AG04449 (cell line): ENCODE measurements at regions not wholly inside any gene's neighbourhood (a gene's known extent, or its start where the extent isn't known, plus 50 kb on each side); places are given as distances from the start of the nearest gene placed in this dataset.
A peak's percentile ranks its signal among the peaks of the same experiment; 100 is the strongest.
"Not testable (repeated sequence)": the region's sequence is repeated elsewhere in the genome, so short reads cannot be mapped to it uniquely, and the experiment has no call there.

ENCODE experiments used
- CTCF ChIA-PET: fragments of 350-600 bp; formaldehyde crosslinking; extraction: SDS; loops from one replicate; lab custom pipeline; 2021; ENCODE audit warnings: antibody characterized with exemption; lab: Yijun Ruan, JAX
- POLR2A ChIA-PET: fragments of 400-600, 350-600 bp; formaldehyde crosslinking; extraction: SDS; loops from one replicate; lab custom pipeline; 2020; ENCODE audit warnings: antibody characterized with exemption, inconsistent platforms; lab: Yijun Ruan, JAX
- DNase-seq: peaks from one replicate; pipeline ENCODE4 v3.0.0-alpha.2; 2010; ENCODE audit warnings: low read depth, low spot score
- H3K4me3 ChIP-seq: 2 replicates; pipeline ENCODE4 v1.5.1; 2011; ENCODE audit warnings: low read depth, mild to moderate bottlenecking, control low read depth, low read length
- TF ChIP-seq, protein P1 (sequence below): IDR thresholded peaks from one replicate; pipeline ENCODE4 v1.5.1; 2011; ENCODE audit warnings: mild to moderate bottlenecking, moderate library complexity, low read length, control low read depth, inconsistent platforms; ENCODE audit not compliant: insufficient read depth; ENCODE audit errors: missing control alignments

DNA sequence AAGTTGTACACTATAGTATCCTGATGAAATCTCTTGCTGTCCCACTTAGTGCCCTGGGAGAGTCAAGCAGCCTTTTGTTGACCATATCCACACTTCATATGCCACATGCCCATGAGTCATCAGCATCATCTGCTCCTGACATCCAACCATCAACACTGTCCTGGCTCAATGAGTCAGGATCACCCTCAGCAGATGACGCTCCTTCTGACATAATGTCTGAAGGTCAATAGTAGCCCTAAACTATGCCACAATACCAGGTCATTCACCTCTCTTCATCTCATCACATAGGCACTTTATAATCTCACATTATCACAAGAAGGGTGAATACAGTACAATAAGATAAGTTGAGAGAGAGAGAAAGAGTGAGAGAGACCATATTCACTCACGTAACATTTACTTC lies 369.0 kb upstream of the FAR2 start:
- CTCF ChIA-PET = no interaction called here
- POLR2A ChIA-PET = no interaction called here
- TF ChIP-seq, protein P1, sequence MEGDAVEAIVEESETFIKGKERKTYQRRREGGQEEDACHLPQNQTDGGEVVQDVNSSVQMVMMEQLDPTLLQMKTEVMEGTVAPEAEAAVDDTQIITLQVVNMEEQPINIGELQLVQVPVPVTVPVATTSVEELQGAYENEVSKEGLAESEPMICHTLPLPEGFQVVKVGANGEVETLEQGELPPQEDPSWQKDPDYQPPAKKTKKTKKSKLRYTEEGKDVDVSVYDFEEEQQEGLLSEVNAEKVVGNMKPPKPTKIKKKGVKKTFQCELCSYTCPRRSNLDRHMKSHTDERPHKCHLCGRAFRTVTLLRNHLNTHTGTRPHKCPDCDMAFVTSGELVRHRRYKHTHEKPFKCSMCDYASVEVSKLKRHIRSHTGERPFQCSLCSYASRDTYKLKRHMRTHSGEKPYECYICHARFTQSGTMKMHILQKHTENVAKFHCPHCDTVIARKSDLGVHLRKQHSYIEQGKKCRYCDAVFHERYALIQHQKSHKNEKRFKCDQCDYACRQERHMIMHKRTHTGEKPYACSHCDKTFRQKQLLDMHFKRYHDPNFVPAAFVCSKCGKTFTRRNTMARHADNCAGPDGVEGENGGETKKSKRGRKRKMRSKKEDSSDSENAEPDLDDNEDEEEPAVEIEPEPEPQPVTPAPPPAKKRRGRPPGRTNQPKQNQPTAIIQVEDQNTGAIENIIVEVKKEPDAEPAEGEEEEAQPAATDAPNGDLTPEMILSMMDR = no peak
- no peak overlapping the region for H3K4me3 ChIP-seq
- peak; percentile 21 for DNase-seq

DNA sequence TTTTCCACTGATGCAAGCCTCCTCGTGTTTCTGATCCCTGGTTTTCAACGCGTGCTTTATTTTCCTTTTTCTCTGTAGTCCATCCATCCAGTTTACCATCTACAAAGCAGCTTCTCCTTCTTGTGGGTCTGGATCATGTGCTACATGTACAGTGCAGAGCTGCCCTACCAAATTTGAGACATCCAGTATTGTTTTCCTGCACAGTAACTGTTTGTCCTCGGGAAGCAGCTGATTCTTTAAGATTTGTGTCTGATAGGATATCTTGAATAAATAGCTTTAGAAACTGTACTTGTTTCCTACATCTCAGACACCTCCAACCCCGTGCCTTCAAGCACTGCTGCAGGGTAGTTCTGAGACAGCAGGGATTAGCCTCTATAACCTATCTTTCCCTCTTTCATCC lies 368.1 kb upstream of the FAR2 start:
- DNase-seq = no peak
- TF ChIP-seq, protein P1 = no peak
- CTCF ChIA-PET = no interaction called here
- no peak overlapping the region for H3K4me3 ChIP-seq
- POLR2A ChIA-PET = no interaction called here

DNA sequence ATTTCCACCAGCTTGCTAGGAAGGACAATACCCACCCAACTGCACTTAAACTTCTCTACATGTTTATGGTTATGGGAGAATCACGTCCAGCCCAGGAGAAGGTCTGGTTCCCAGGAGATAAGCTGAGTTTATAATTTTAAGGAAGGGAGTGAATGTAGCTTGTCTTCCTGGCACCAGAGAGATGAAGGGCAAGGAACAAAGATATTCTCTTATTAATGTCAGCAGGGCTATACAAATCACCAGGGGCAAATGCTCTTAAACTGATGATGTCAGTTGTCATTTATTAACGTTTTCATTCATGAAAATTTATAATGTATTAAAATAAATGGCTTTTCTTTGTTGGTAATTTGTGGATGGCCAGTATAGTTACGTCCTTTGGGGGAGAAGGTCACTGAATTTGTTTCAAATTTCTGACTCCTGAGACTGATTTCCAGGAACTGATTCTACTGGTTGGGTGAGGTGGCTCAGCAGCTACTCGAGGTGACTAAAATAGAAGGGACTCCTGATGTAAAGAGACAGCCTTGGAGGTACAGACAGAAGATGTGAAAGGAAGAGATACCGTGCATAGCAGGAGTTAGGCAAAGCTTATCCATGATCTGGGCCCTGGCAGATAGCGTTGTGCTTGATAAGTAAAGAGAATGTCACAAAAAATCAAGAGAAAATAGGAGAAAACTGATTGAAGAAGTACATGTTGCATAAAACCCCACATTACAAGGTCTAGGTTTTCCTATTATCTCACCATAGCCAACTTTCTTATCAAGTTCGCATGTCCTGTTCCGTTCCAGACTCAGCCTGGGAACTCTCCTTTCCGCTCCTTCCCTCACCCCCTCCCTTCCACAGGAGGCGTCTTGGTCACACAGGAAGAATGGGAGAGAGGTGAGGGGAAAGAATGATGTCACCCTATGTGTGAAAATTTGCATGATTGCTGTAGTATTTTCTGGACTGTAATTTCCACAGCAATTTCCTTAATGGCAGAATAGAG lies 367.1 kb upstream of the FAR2 start:
- DNase-seq = no peak
- CTCF ChIA-PET = no interaction called here
- TF ChIP-seq, protein P1 = no peak
- POLR2A ChIA-PET = no interaction called here
- H3K4me3 ChIP-seq = no peak overlapping the region

DNA sequence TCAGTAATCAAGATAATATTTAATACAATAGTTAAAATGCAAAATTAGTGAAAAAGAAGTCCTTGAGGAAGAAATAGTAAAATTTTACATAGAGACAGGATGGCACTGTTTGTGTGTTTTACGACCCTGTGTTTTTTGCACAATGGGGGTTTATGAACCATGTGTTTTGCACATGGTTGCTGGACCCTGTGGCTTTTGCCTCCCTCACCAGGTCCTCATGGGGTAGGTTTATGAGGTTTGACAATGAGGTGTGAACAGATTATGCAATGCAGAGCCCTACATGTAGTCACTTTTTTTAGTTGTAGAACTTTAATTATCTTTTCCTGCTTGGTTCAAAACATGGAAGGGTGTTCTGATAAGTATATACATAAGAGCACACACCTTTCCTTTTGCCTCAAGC lies 366.3 kb upstream of the FAR2 start:
- POLR2A ChIA-PET = no interaction called here
- CTCF ChIA-PET = no interaction called here

DNA sequence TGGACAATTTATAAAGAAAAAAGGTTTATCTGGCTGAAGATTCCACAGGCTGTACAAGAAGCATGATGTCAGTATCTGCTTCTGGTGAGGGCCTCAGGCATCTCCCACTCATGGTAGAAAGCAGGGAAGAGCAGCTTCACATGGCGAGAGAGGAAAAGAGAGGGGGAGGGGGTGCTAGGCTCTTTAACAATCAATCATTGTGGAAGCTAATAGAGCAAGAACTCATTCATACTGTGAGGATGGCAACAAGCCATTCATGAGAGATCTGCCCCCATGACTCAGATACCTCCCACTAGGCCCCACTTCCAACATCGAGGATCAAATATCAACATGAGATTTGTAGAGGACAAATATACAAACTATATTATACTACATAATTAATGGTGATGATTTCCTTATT lies 361.9 kb upstream of the FAR2 start:
- CTCF ChIA-PET = no interaction called here
- TF ChIP-seq, protein P1 = no peak

More for the DNA sequence above, 366.3 kb upstream of the FAR2 start:
- no peak for DNase-seq
- no peak overlapping the region for H3K4me3 ChIP-seq
- TF ChIP-seq, protein P1 = no peak

DNA sequence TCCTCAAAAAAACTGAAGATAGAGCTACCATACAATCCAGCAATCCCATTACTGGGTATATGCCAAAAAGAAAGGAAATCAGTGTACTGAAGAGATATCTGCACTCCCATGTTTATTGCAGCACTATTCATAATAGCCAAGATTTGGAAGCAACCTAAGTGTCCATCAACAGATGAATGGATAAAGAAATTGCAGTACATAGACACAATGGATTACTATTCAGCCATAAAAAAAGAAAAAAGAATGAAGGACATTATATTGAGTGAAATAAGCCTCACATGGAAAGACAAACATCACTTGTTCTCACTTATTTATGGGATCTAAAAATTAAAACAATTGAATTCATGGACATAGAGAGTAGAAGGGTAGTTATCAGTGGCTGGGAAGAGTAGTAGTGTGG lies 360.8 kb upstream of the FAR2 start:
- DNase-seq, CTCF ChIA-PET, POLR2A ChIA-PET, H3K4me3 ChIP-seq: not testable (repeated sequence)

More for the DNA sequence above, 361.9 kb upstream of the FAR2 start:
- no peak overlapping the region for H3K4me3 ChIP-seq
- POLR2A ChIA-PET = no interaction called here
- no peak for DNase-seq
